Breast epithelium (tissue), 4 donors: ENCODE measurements at regions not wholly inside any gene's neighbourhood (a gene's known extent, or its start where the extent isn't known, plus 50 kb on each side); places are given as distances from the start of the nearest gene placed in this dataset.
A peak's percentile ranks its signal among the peaks of the same experiment; 100 is the strongest.

Source experiments
- DNase-seq, 2 donors: peaks; one replicate each; pipeline ENCODE4 v3.0.0-alpha.2; 2019; ENCODE audit warnings: low spot score in 2 of 2
- H3K27ac ChIP-seq, 2 donors: fragments of 200-600 bp; sonication (generic) in 1 of 2; one replicate each; pipeline ENCODE4 v1.5.1; 2016 to 2019; ENCODE audit warnings: mild to moderate bottlenecking in 1 of 2
- H3K27me3 ChIP-seq, 2 donors: fragments of 200-600 bp; sonication (generic) in 1 of 2; one replicate each; pipeline versions ENCODE4 v1.5.1 to v1.6.0; 2017 to 2019; ENCODE audit warnings: control low read depth in 1 of 2, mild to moderate bottlenecking in 1 of 2
- H3K36me3 ChIP-seq: fragments of 200-600 bp; one replicate; pipeline ENCODE4 v1.5.1; 2019
- H3K4me1 ChIP-seq, 2 donors: fragments of 200-600 bp; sonication (generic); one replicate each; pipeline ENCODE4 v1.5.1; 2016 to 2019; ENCODE audit warnings: control low read depth in 1 of 2
- H3K4me3 ChIP-seq, 3 donors: fragments of 200-600 bp; sonication (generic); 1 replicate in 2 of 3; 2 replicates in 1 of 3; pipeline ENCODE4 v1.5.1; 2016 to 2019; ENCODE audit warnings: mild to moderate bottlenecking in 3 of 3, moderate library complexity in 2 of 3
- H3K9me3 ChIP-seq, 2 donors: fragments of 200-600 bp; sonication (generic) in 1 of 2; one replicate each; pipeline ENCODE4 v1.5.1; 2016 to 2019; ENCODE audit warnings: control low read depth in 1 of 2
- POLR2A ChIP-seq: fragments of 450-650 bp; IDR thresholded peaks from one replicate; pipeline ENCODE4 v1.6.1; 2016; ENCODE audit warnings: antibody characterized with exemption, mild to moderate bottlenecking, moderate library complexity
- POLR2AphosphoS5 ChIP-seq, 3 donors: sonication (generic); formaldehyde crosslinking; IDR thresholded peaks; one replicate each; pipeline ENCODE4 v1.6.1; 2017; ENCODE audit warnings: antibody characterized with exemption in 3 of 3
- intact Hi-C: fragments of 100-400 bp; cut with DNase I; formaldehyde crosslinking; loops from one replicate; pipeline ENCODE4 v1.15.1; 2023; ENCODE audit warnings: low total_unique reads
- TF ChIP-seq, protein P1 (sequence below), 3 donors: fragments of 450-650 bp; IDR thresholded peaks; one replicate each; pipeline ENCODE4 v1.5.1; 2016 to 2017; ENCODE audit warnings: antibody characterized with exemption in 3 of 3, mild to moderate bottlenecking in 3 of 3, moderate library complexity in 3 of 3

DNA sequence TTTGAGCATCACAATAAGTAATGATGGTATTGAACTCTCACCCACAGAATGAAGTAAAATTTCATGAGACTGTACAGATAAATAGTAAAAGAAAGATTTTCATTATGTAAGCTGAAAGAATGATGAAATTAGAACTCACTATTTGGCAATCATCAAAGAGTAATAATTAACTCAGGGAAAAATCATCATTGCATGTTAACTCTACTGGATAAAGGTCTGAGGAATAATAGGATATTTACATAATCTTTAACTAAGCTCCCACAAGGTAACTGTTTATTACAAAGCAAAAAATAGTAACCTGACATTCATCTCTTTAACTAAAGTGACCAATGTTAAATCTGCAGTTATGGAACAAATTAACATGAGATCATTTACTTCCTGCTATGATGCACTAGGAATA is 739.9 kb downstream of the FAM181B start:
- H3K27ac ChIP-seq: no peak overlapping the region
- H3K27me3 ChIP-seq: no peaks in the 10 kb centered on the region
- no peak for DNase-seq
- TF ChIP-seq POLR2AphosphoS5 (IDR thresholded peaks at IDR 0.05) (no peak), POLR2A (no peak)
- TF ChIP-seq, protein P1, sequence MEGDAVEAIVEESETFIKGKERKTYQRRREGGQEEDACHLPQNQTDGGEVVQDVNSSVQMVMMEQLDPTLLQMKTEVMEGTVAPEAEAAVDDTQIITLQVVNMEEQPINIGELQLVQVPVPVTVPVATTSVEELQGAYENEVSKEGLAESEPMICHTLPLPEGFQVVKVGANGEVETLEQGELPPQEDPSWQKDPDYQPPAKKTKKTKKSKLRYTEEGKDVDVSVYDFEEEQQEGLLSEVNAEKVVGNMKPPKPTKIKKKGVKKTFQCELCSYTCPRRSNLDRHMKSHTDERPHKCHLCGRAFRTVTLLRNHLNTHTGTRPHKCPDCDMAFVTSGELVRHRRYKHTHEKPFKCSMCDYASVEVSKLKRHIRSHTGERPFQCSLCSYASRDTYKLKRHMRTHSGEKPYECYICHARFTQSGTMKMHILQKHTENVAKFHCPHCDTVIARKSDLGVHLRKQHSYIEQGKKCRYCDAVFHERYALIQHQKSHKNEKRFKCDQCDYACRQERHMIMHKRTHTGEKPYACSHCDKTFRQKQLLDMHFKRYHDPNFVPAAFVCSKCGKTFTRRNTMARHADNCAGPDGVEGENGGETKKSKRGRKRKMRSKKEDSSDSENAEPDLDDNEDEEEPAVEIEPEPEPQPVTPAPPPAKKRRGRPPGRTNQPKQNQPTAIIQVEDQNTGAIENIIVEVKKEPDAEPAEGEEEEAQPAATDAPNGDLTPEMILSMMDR (IDR thresholded peaks at IDR 0.05): no peak
- H3K4me3 ChIP-seq: no peak overlapping the region
- H3K36me3 ChIP-seq: no peaks in the 10 kb centered on the region
- peaks cover 0 to 5% of the 10 kb centered on the region in 2 donors for H3K9me3 ChIP-seq
- H3K4me1 ChIP-seq: no peaks in the 10 kb centered on the region
- intact Hi-C loops: no loop called here

DNA sequence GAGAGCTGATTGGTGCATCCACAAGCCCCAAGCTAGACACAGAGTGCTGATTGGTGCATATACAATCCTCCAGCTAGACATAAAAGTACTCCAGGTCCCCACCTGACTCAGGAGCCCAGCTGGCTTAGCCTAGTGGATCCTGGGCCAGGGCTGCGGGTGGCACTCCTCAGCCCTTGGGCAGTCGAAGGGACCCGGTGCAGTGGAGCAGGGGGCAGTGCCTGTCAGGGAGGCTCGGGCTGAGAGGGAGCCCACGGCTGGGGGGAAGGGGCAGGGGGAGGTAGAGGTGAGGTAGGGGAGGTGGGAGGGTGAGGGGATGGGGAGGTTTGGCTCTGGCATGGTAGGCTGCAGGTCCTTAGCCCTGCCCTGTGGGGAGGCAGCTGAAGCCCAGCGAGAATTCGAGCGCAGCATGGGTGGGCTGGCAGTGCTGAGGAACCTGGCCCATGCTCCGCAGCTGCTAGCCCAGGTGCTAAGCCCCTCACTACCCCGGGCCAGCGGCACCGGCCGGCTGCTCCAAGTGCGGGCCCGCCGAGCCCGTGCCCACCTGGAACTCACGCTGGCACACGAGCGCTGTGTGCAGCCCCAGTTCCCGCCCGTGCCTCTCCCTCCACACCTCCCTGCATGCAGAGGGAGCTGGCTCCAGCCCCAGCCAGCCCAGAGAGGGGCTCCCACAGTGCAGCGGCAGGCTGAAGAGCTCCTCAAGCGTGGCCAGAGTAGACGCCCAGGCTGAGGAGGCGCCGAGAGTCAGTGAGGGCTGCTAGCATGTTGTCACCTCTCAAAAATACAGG is 742.8 kb downstream of the FAM181B start:
- Histone ChIP-seq H3K36me3 (no peaks in the 10 kb centered on the region), H3K27me3 (no peaks in the 10 kb centered on the region), H3K4me3 (no peak overlapping the region), H3K27ac (no peak overlapping the region), H3K9me3 (peaks cover 0 to 9% of the 10 kb centered on the region in 2 donors), H3K4me1 (no peaks in the 10 kb centered on the region)
- intact Hi-C loops: no loop called here
- TF ChIP-seq POLR2AphosphoS5 (IDR thresholded peaks at IDR 0.05) (no peak), POLR2A (no peak)
- TF ChIP-seq, protein P1 (IDR thresholded peaks at IDR 0.05): no peak
- DNase-seq: no peak

DNA sequence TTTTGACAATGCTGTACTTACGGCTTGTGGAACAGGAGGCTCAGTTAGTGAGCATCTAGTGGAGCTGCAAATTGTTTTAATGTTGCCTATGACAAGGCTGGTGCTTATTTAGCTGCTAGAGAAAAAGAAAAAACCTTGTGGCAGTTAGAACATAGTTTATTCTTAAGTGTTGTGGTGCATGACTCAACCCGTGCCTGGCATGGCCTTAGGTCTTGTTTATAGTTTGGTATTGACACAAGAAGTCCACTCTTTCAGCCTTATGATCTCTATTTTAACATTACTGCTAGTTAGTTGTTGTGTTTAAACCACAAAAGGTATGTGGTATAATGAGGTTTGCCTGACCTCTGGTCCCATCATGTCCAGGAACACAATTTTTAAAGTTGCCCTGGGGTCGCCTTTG is 744.6 kb downstream of the FAM181B start:
- peak in 1 of 2 donors; percentile 24 for DNase-seq
- intact Hi-C loops: no loop called here
- no peak overlapping the region for H3K4me3 ChIP-seq
- no peaks in the 10 kb centered on the region for H3K27me3 ChIP-seq
- H3K4me1 ChIP-seq: no peaks in the 10 kb centered on the region
- H3K9me3 ChIP-seq: peaks cover 0 to 9% of the 10 kb centered on the region in 2 donors
- no peak for TF ChIP-seq POLR2AphosphoS5 (IDR thresholded peaks at IDR 0.05)
- TF ChIP-seq, protein P1 (IDR thresholded peaks at IDR 0.05): no peak
- TF ChIP-seq POLR2A: no peak
- no peak overlapping the region for H3K27ac ChIP-seq
- H3K36me3 ChIP-seq: no peaks in the 10 kb centered on the region

DNA sequence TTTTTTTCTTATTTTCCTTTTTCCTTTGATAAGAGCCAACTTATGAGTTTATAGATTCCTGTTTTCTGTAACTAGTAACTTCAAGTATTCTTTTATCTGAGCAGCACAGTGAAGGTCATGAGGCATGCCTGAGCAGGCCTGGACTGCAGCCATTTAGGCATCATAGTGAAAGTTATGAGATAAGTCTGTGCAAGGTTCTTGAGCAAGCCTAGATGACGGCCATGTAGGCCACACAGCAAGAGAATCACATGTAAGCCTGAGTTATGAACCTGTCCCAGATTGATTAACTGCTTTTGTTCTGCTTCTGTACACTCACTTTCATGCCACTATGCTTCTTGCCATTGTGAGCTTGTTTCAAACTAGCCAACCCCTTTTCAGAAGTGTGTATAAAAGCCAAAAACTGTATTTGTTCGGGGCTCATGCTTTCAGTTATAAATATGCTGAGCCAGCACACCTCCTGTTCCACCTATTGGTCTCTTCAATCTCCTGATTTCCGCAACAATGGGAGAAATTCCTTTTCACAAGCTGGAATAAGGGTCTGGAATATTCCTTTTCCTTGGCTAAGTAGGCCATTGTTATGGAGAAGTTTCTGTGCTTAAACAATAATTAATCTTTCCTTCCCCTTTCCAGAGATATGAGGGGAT is 745.7 kb downstream of the FAM181B start:
- DNase-seq: no peak
- Histone ChIP-seq H3K4me3 (no peak overlapping the region), H3K4me1 (no peaks in the 10 kb centered on the region), H3K9me3 (peaks cover 0 to 9% of the 10 kb centered on the region in 2 donors), H3K36me3 (no peaks in the 10 kb centered on the region), H3K27me3 (no peaks in the 10 kb centered on the region), H3K27ac (no peak overlapping the region)
- intact Hi-C loops: no loop called here
- TF ChIP-seq POLR2A (no peak), POLR2AphosphoS5 (IDR thresholded peaks at IDR 0.05) (no peak)
- TF ChIP-seq, protein P1 (IDR thresholded peaks at IDR 0.05): no peak

DNA sequence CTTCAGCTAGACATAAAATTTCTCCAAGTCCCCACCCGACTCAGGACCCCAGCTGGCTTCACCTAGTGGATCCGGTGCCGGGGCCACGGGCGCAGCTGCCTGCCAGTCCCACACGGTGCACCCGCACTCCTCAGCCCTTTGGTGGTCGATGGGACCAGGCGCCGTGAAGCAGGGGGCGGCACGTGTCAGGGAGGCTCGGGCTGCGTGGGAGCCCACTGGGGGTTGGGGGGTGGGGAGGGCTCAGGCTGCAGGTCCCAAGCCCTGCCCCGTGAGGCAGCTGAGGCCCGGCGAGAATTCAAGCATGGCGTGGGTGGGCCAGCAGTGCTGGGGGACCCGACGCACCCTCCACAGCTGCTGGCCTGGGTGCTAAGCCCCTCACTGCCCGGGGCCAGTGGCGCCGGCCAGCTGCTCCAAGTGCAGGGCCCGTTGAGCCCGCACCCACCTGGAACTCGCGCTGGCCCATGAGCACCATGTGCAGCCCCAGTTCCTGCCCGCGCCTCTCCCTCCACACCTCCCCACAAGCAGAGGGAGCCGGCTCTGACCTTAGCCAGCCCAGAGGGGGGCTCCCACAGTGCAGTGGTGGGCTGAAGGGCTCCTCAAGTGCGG is 747.0 kb downstream of the FAM181B start:
- Histone ChIP-seq H3K4me1 (no peaks in the 10 kb centered on the region), H3K36me3 (no peaks in the 10 kb centered on the region), H3K9me3 (peaks cover 0 to 9% of the 10 kb centered on the region in 2 donors), H3K4me3 (no peak overlapping the region), H3K27me3 (no peaks in the 10 kb centered on the region), H3K27ac (no peak overlapping the region)
- no peak for DNase-seq
- TF ChIP-seq, protein P1 (IDR thresholded peaks at IDR 0.05): no peak
- no peak for TF ChIP-seq POLR2AphosphoS5 (IDR thresholded peaks at IDR 0.05)
- TF ChIP-seq POLR2A: no peak
- intact Hi-C loops: no loop called here
